ENCODE measurements at regions not wholly inside any gene's neighbourhood (a gene's known extent, or its start where the extent isn't known, plus 50 kb on each side); places are given as distances from the start of the nearest gene placed in this dataset.

DNA sequence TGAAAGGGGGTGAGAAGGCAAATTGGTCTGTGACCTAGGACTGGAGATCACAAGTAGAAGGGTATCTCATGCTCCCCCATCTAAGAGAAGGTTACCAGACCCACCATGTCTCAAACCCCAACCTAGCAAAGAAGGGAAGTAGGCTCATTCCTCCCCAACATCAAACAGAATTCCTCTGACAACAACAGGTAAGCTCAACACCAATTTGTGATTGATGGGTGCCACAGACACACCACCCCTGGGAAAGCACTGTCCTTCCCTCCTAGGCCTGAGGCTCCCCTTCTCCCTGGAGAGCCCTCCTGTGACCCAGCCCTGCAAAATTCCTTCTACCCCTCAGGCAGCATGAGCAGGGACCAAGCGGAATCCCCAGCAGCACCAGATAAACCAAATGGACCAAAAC is 154.3 kb downstream of the BUD13 start:
- TF ChIP-seq, protein P1, sequence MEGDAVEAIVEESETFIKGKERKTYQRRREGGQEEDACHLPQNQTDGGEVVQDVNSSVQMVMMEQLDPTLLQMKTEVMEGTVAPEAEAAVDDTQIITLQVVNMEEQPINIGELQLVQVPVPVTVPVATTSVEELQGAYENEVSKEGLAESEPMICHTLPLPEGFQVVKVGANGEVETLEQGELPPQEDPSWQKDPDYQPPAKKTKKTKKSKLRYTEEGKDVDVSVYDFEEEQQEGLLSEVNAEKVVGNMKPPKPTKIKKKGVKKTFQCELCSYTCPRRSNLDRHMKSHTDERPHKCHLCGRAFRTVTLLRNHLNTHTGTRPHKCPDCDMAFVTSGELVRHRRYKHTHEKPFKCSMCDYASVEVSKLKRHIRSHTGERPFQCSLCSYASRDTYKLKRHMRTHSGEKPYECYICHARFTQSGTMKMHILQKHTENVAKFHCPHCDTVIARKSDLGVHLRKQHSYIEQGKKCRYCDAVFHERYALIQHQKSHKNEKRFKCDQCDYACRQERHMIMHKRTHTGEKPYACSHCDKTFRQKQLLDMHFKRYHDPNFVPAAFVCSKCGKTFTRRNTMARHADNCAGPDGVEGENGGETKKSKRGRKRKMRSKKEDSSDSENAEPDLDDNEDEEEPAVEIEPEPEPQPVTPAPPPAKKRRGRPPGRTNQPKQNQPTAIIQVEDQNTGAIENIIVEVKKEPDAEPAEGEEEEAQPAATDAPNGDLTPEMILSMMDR (IDR thresholded peaks at IDR 0.05), result no peak
- TF ChIP-seq ZFX (IDR thresholded peaks at IDR 0.05; ENCODE audit: borderline replicate concordance), result no peak

Measured in 22Rv1 (cell line).